ENCODE measurements at regions not wholly inside any gene's neighbourhood (a gene's known extent, or its start where the extent isn't known, plus 50 kb on each side); places are given as distances from the start of the nearest gene placed in this dataset.

DNA sequence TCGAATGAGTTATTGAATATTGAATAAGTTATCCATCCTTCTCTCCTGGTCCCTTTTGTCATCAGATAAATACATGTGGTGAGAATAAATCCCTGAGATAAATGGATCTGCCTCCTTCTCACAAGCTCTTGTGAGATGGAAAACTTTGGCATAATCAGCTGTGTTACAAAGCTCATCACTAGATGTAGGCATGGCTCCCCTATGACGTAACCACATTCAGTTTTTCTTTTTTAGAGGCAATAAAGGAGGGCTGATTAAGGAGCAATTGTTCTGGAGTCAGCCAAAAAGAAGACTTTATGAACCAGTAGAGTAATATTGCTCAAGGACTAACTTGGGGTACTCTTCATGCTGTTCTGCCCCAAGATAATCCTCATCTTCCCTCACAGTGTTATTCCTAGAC is 90.5 kb upstream of the GATB start:
- no peak for TF ChIP-seq FOXM1 (IDR thresholded peaks at IDR 0.05; ENCODE audit: borderline replicate concordance)
- no peak for TF ChIP-seq SP1 (IDR thresholded peaks at IDR 0.05)
- TF ChIP-seq BHLHE40 (IDR thresholded peaks at IDR 0.05; ENCODE audit: borderline replicate concordance): no peak
- no peak for TF ChIP-seq NFRKB (IDR thresholded peaks at IDR 0.05)
- no peak for TF ChIP-seq L3MBTL2 (conservative IDR thresholded peaks at IDR 0.05)
- no peak for TF ChIP-seq LEF1 (IDR thresholded peaks at IDR 0.05; ENCODE audit: borderline replicate concordance)
- no peak for TF ChIP-seq ELF4 (IDR thresholded peaks at IDR 0.05)
- TF ChIP-seq TARDBP (IDR thresholded peaks at IDR 0.05): no peak
- TF ChIP-seq SUZ12 (IDR thresholded peaks at IDR 0.05): no peak
